T-helper 1 cell treated with Interleukin-12 subunit alpha and Interleukin-12 subunit beta and Interleukin-4 antibody, amounts not matched to agents 30 ng/mL and 1 ng/mL, for 36 hours (primary cell): ENCODE measurements at regions not wholly inside any gene's neighbourhood (a gene's known extent, or its start where the extent isn't known, plus 50 kb on each side); places are given as distances from the start of the nearest gene placed in this dataset.

Experiments used
- intact Hi-C: fragments of 100-400 bp; cut with micrococcal nuclease; formaldehyde crosslinking; loops from one replicate; pipeline ENCODE4 v1.15.1; 2024

- intact Hi-C loops: no loop called here
These were observed 152.2 kb downstream of the ZNF326 start for GRCh38 chr1:90147093-90147492.

GRCh38 chr1:90144820-90145219 is 149.9 kb downstream of the ZNF326 start:
- intact Hi-C loops: no loop called here

GRCh38 chr1:90143591-90143990 is 148.7 kb downstream of the ZNF326 start:
- intact Hi-C loops: no loop called here

GRCh38 chr1:90142697-90143096 is 147.8 kb downstream of the ZNF326 start:
- intact Hi-C loops: no loop called here

- intact Hi-C loops: no loop called here
These were observed 144.9 kb downstream of the ZNF326 start for GRCh38 chr1:90139837-90140236.

- intact Hi-C loops: no loop called here
These were observed 140.4 kb downstream of the ZNF326 start for GRCh38 chr1:90135286-90135685.

GRCh38 chr1:90134175-90134955 is 139.5 kb downstream of the ZNF326 start:
- intact Hi-C loops: no loop called here

GRCh38 chr1:90133133-90133532 is 138.2 kb downstream of the ZNF326 start:
- intact Hi-C loops: no loop called here

- intact Hi-C loops: no loop called here
These were observed 137.4 kb downstream of the ZNF326 start for GRCh38 chr1:90132306-90132705.

GRCh38 chr1:90127288-90127953 is 132.5 kb downstream of the ZNF326 start:
- intact Hi-C loops: no loop called here

GRCh38 chr1:90126834-90127233 is 131.9 kb downstream of the ZNF326 start:
- intact Hi-C loops: no loop called here

- intact Hi-C loops: no loop called here
These were observed 127.9 kb downstream of the ZNF326 start for GRCh38 chr1:90122654-90123340.

GRCh38 chr1:90114521-90115141 is 119.7 kb downstream of the ZNF326 start:
- intact Hi-C loops: no loop called here

- intact Hi-C loops: no loop called here
These were observed 113.1 kb downstream of the ZNF326 start for GRCh38 chr1:90107990-90108389.

GRCh38 chr1:90106311-90106710 is 111.4 kb downstream of the ZNF326 start:
- intact Hi-C loops: no loop called here

- intact Hi-C loops: no loop called here
These were observed 110.1 kb downstream of the ZNF326 start for GRCh38 chr1:90104941-90105538.

GRCh38 chr1:90100566-90100965 is 105.7 kb downstream of the ZNF326 start:
- intact Hi-C loops: no loop called here

- intact Hi-C loops: no loop called here
These were observed 97.5 kb downstream of the ZNF326 start for GRCh38 chr1:90092441-90092840.
